ENCODE measurements at regions not wholly inside any gene's neighbourhood (a gene's known extent, or its start where the extent isn't known, plus 50 kb on each side); places are given as distances from the start of the nearest gene placed in this dataset.

- H3K36me3 Mint-ChIP-seq (ENCODE audit: low read depth): no peaks in the 10 kb centered on the region
- no peaks in the 10 kb centered on the region for H3K9me3 Mint-ChIP-seq
- H3K27ac Mint-ChIP-seq: no peak overlapping the region
- no peaks in the 10 kb centered on the region for H3K4me1 Mint-ChIP-seq (ENCODE audit: low read depth)
- H3K4me3 Mint-ChIP-seq: no peak overlapping the region
- no peak for DNase-seq
- H3K27me3 Mint-ChIP-seq: no peaks in the 10 kb centered on the region
These were observed 655.0 kb upstream of the LCORL start for GRCh38 chr4:18676526-18676915.

GRCh38 chr4:18675586-18676525 lies 654.3 kb upstream of the LCORL start:
- H3K4me1 Mint-ChIP-seq (ENCODE audit: low read depth): no peaks in the 10 kb centered on the region
- no peak overlapping the region for H3K4me3 Mint-ChIP-seq
- no peak overlapping the region for H3K27ac Mint-ChIP-seq
- no peaks in the 10 kb centered on the region for H3K36me3 Mint-ChIP-seq (ENCODE audit: low read depth)
- no peak for DNase-seq
- no peaks in the 10 kb centered on the region for H3K27me3 Mint-ChIP-seq
- H3K9me3 Mint-ChIP-seq: no peaks in the 10 kb centered on the region

- Mint-ChIP-seq H3K27ac (no peak overlapping the region), H3K4me3 (no peak overlapping the region), H3K9me3 (no peaks in the 10 kb centered on the region)
These were observed 648.5 kb upstream of the LCORL start for GRCh38 chr4:18670034-18670433.

GRCh38 chr4:18669390-18669789 lies 647.8 kb upstream of the LCORL start:
- Mint-ChIP-seq H3K4me1 (ENCODE audit: low read depth) (no peaks in the 10 kb centered on the region), H3K4me3 (no peak overlapping the region), H3K27ac (no peak overlapping the region), H3K27me3 (no peaks in the 10 kb centered on the region), H3K9me3 (no peaks in the 10 kb centered on the region), H3K36me3 (ENCODE audit: low read depth) (no peaks in the 10 kb centered on the region)
- no peak for DNase-seq

More at GRCh38 chr4:18670034-18670433, 648.5 kb upstream of the LCORL start:
- Mint-ChIP-seq H3K4me1 (ENCODE audit: low read depth) (no peaks in the 10 kb centered on the region), H3K27me3 (no peaks in the 10 kb centered on the region), H3K36me3 (ENCODE audit: low read depth) (no peaks in the 10 kb centered on the region)
- DNase-seq: no peak

- Mint-ChIP-seq H3K4me1 (ENCODE audit: low read depth) (no peaks in the 10 kb centered on the region), H3K4me3 (no peak overlapping the region), H3K27ac (no peak overlapping the region), H3K27me3 (no peaks in the 10 kb centered on the region), H3K9me3 (no peaks in the 10 kb centered on the region), H3K36me3 (ENCODE audit: low read depth) (no peaks in the 10 kb centered on the region)
- DNase-seq: no peak
These were observed 644.8 kb upstream of the LCORL start for GRCh38 chr4:18666322-18666721.

- DNase-seq: no peak
- no peaks in the 10 kb centered on the region for H3K36me3 Mint-ChIP-seq (ENCODE audit: low read depth)
- no peaks in the 10 kb centered on the region for H3K4me1 Mint-ChIP-seq (ENCODE audit: low read depth)
- H3K9me3 Mint-ChIP-seq: no peaks in the 10 kb centered on the region
- no peaks in the 10 kb centered on the region for H3K27me3 Mint-ChIP-seq
- H3K27ac Mint-ChIP-seq: no peak overlapping the region
- H3K4me3 Mint-ChIP-seq: no peak overlapping the region
These were observed 642.6 kb upstream of the LCORL start for GRCh38 chr4:18664171-18664570.

GRCh38 chr4:18645351-18645750 lies 623.8 kb upstream of the LCORL start:
- peaks cover 20% of the 10 kb centered on the region for H3K9me3 Mint-ChIP-seq
- no peak overlapping the region for H3K27ac Mint-ChIP-seq
- H3K4me1 Mint-ChIP-seq (ENCODE audit: low read depth): no peaks in the 10 kb centered on the region
- H3K4me3 Mint-ChIP-seq: no peak overlapping the region
- H3K27me3 Mint-ChIP-seq: no peaks in the 10 kb centered on the region
- no peak for DNase-seq
- H3K36me3 Mint-ChIP-seq (ENCODE audit: low read depth): no peaks in the 10 kb centered on the region

- Mint-ChIP-seq H3K36me3 (ENCODE audit: low read depth) (no peaks in the 10 kb centered on the region), H3K27me3 (peaks cover 2% of the 10 kb centered on the region), H3K9me3 (peaks cover 2% of the 10 kb centered on the region), H3K4me3 (no peak overlapping the region), H3K4me1 (ENCODE audit: low read depth) (no peaks in the 10 kb centered on the region), H3K27ac (no peak overlapping the region)
- DNase-seq: no peak
These were observed 619.8 kb upstream of the LCORL start for GRCh38 chr4:18641334-18641733.

GRCh38 chr4:18638031-18638430 lies 616.5 kb upstream of the LCORL start:
- Mint-ChIP-seq H3K9me3 (peaks cover 2% of the 10 kb centered on the region), H3K27ac (no peak overlapping the region), H3K4me1 (ENCODE audit: low read depth) (no peaks in the 10 kb centered on the region), H3K36me3 (ENCODE audit: low read depth) (no peaks in the 10 kb centered on the region), H3K27me3 (peaks cover 2% of the 10 kb centered on the region), H3K4me3 (no peak overlapping the region)
- no peak for DNase-seq

GRCh38 chr4:18636001-18636585 lies 614.5 kb upstream of the LCORL start:
- DNase-seq: no peak
- no peaks in the 10 kb centered on the region for H3K9me3 Mint-ChIP-seq
- H3K4me1 Mint-ChIP-seq (ENCODE audit: low read depth): no peaks in the 10 kb centered on the region
- no peak overlapping the region for H3K27ac Mint-ChIP-seq
- no peaks in the 10 kb centered on the region for H3K36me3 Mint-ChIP-seq (ENCODE audit: low read depth)
- H3K27me3 Mint-ChIP-seq: peaks cover 4% of the 10 kb centered on the region
- H3K4me3 Mint-ChIP-seq: no peak overlapping the region

GRCh38 chr4:18635531-18635930 lies 614.0 kb upstream of the LCORL start:
- Mint-ChIP-seq H3K4me3 (no peak overlapping the region), H3K9me3 (no peaks in the 10 kb centered on the region)

GRCh38 chr4:18631586-18631985 lies 610.0 kb upstream of the LCORL start:
- no peak for DNase-seq
- no peak overlapping the region for H3K4me3 Mint-ChIP-seq
- no peaks in the 10 kb centered on the region for H3K4me1 Mint-ChIP-seq (ENCODE audit: low read depth)
- no peaks in the 10 kb centered on the region for H3K36me3 Mint-ChIP-seq (ENCODE audit: low read depth)
- H3K27me3 Mint-ChIP-seq: peaks cover 3% of the 10 kb centered on the region
- H3K27ac Mint-ChIP-seq: no peak overlapping the region
- no peaks in the 10 kb centered on the region for H3K9me3 Mint-ChIP-seq

More at GRCh38 chr4:18635531-18635930, 614.0 kb upstream of the LCORL start:
- H3K27me3 Mint-ChIP-seq: peaks cover 5% of the 10 kb centered on the region
- H3K36me3 Mint-ChIP-seq (ENCODE audit: low read depth): no peaks in the 10 kb centered on the region
- no peak overlapping the region for H3K27ac Mint-ChIP-seq
- DNase-seq: no peak
- H3K4me1 Mint-ChIP-seq (ENCODE audit: low read depth): no peaks in the 10 kb centered on the region

- Mint-ChIP-seq H3K4me3 (no peak overlapping the region), H3K27me3 (peaks cover 3% of the 10 kb centered on the region), H3K27ac (no peak overlapping the region), H3K4me1 (ENCODE audit: low read depth) (no peaks in the 10 kb centered on the region), H3K9me3 (no peaks in the 10 kb centered on the region), H3K36me3 (ENCODE audit: low read depth) (no peaks in the 10 kb centered on the region)
- DNase-seq: no peak
These were observed 608.9 kb upstream of the LCORL start for GRCh38 chr4:18630218-18631110.

- H3K4me1 Mint-ChIP-seq (ENCODE audit: low read depth): no peaks in the 10 kb centered on the region
- H3K36me3 Mint-ChIP-seq (ENCODE audit: low read depth): no peaks in the 10 kb centered on the region
- no peak overlapping the region for H3K4me3 Mint-ChIP-seq
- H3K9me3 Mint-ChIP-seq: no peaks in the 10 kb centered on the region
- peaks cover 3% of the 10 kb centered on the region for H3K27me3 Mint-ChIP-seq
- DNase-seq: no peak
- H3K27ac Mint-ChIP-seq: no peak overlapping the region
These were observed 606.0 kb upstream of the LCORL start for GRCh38 chr4:18627447-18628005.
